AG09319 (cell line): ENCODE measurements at regions not wholly inside any gene's neighbourhood (a gene's known extent, or its start where the extent isn't known, plus 50 kb on each side); places are given as distances from the start of the nearest gene placed in this dataset.

Source experiments
- DNase-seq: peaks from one replicate; pipeline ENCODE4 v3.0.0-alpha.2; 2010; ENCODE audit warnings: low read depth; ENCODE audit errors: extremely low read depth
- TF ChIP-seq, protein P1 (sequence below): IDR thresholded peaks from 2 replicates; pipeline ENCODE4 v1.5.1; 2011; ENCODE audit warnings: low read depth, mild to moderate bottlenecking, inconsistent platforms, low read length, moderate library complexity

DNA sequence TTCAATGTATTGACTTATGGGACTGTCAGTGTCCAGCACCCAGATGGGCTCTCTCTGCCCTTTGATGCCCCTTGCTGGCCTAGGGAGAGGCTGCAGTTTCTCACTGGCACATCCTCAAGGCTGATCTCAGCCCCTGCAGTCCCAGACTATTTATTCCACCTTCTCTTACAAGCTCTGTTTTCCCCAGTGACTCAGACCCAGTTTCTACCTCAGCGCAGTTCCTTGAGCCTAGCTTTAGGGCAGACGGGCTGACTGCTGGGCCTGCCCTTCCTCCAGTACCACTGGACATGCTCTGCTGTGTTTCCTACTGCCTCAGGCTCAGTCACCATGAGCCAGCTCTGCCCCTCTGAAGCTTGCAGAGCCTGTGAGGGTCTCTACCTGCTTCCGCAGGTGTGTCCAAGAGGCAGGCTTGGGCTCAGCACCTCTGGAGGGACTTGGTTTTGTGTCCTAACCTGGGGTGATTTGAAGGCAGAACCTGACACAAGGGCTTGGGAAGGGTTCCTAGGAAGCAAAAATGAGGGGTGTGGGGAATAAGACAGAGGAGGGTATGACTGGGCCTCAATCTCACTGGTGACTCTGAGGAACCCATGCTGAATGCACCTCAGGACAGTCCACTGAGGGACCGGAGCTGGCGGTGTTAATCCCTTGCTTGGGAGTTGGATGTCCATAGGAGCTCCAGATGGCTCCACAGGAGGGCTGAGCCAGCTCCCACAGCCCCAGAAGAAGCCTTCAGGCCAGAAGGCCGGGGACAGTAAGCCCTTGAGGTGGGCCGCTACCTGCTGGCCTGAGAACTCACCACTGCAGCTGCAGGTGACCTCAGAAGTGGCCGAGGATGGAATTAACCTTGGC is 689.9 kb downstream of the MATN1 start:
- no peak for DNase-seq
- TF ChIP-seq, protein P1, sequence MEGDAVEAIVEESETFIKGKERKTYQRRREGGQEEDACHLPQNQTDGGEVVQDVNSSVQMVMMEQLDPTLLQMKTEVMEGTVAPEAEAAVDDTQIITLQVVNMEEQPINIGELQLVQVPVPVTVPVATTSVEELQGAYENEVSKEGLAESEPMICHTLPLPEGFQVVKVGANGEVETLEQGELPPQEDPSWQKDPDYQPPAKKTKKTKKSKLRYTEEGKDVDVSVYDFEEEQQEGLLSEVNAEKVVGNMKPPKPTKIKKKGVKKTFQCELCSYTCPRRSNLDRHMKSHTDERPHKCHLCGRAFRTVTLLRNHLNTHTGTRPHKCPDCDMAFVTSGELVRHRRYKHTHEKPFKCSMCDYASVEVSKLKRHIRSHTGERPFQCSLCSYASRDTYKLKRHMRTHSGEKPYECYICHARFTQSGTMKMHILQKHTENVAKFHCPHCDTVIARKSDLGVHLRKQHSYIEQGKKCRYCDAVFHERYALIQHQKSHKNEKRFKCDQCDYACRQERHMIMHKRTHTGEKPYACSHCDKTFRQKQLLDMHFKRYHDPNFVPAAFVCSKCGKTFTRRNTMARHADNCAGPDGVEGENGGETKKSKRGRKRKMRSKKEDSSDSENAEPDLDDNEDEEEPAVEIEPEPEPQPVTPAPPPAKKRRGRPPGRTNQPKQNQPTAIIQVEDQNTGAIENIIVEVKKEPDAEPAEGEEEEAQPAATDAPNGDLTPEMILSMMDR = no peak

DNA sequence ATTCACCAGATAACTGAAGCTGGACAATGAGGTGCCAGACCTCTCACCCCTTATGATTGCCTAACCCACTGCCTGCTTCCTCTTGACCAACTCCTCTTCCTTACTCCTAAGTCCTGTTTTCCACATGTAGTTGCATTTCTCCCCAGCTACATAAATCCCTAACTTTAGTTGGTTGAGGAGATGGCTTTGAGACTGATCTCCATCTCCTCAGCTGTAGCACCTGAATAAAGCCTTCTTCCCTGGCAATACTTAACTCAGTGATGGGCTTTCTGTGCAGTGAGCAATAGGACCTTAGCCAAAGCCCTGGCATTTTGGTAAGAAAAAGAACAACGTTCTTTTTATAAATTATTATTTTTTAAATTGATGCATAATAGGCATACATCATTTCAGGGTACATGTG is 691.1 kb downstream of the MATN1 start:
- TF ChIP-seq, protein P1 = no peak
- DNase-seq = no peak

GRCh38 chr1:30029677-30030076 is 693.7 kb downstream of the MATN1 start:
- TF ChIP-seq, protein P1 = no peak
- no peak for DNase-seq

- no peak for DNase-seq
- TF ChIP-seq, protein P1 = no peak
These were observed 694.4 kb downstream of the MATN1 start for GRCh38 chr1:30028939-30029338.

GRCh38 chr1:30028283-30028682 is 695.1 kb downstream of the MATN1 start:
- DNase-seq = no peak
- TF ChIP-seq, protein P1 = no peak

GRCh38 chr1:30027247-30027646 is 696.1 kb downstream of the MATN1 start:
- DNase-seq = no peak
- TF ChIP-seq, protein P1 = no peak

- DNase-seq = no peak
- TF ChIP-seq, protein P1 = no peak
These were observed 698.8 kb downstream of the MATN1 start for GRCh38 chr1:30024411-30025195.
